Stimulated activated CD8-positive, alpha-beta memory T cell treated with anti-CD3 and anti-CD28 coated beads, Interleukin-4, amount 100 ng/mL, for 1 hour (primary cell): ENCODE measurements at regions not wholly inside any gene's neighbourhood (a gene's known extent, or its start where the extent isn't known, plus 50 kb on each side); places are given as distances from the start of the nearest gene placed in this dataset.
A peak's percentile ranks its signal among the peaks of the same experiment; 100 is the strongest.
"Not testable (repeated sequence)": the region's sequence is repeated elsewhere in the genome, so short reads cannot be mapped to it uniquely, and the experiment has no call there.

Experiments
- DNase-seq, 2 donors: peaks; one replicate each; pipeline ENCODE4 v3.0.0-alpha.2; 2020; ENCODE audit warnings: low read depth in 2 of 2, low spot score in 1 of 2

DNA sequence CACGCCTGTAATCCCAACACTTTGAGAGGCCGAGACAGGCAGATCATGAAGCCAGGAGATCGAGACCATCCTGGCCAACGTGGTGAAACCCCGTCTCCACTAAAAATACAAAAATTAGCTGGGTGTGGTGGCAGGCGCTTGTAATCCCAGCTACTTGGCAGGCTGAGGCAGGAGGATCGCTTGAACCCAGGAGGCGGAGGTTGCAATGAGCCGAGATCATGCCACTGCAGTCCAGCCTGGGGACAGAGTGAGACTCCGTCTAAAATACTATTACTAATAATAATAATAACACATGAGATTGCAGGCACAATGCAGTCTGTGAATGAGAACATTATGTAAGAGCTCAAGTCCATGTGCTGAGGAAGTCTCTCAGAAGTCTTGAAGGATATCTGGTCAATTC lies 1684.4 kb downstream of the SPATA31A7 start:
- not testable (repeated sequence) for DNase-seq

DNA sequence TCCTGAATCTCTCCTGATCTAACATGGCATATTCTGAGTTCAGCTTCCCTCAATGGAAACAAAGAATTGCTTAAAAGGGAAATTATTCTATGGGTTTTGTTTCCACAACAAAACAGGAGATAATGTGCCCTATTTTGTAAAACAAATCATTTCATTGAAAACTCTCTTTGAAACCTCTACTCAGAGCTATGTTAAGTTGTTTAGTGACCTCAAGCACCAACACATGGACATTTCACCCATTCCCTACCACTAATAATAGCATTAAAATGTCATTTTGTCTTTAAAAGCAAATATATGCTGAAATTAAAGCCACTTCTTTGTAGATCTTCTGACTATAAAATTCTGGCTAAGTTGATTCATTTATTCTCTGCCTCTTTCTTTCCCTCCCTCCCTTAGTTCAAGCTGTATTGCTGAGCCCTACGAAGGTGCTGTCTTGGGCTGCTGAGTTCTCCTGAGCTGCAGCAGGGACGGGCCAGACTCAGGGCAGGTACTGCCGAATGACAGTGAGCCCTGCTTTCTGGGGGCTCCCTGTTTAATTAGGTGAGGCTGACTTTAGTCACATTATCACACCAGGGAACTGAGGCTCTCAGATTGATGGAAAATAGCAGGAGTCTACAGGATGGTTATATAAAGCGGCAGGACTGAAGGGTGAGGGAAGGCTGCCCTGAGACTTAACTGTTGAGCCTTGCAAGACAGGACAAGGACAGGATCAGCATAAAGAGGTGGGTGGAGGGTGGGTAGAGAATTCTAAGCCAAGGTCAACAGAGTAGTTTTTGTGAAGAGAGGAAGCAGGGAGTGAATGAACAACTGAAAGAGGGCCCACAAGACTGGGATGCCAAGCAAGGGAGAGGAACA lies 1685.1 kb downstream of the SPATA31A7 start:
- DNase-seq = not testable (repeated sequence)

DNA sequence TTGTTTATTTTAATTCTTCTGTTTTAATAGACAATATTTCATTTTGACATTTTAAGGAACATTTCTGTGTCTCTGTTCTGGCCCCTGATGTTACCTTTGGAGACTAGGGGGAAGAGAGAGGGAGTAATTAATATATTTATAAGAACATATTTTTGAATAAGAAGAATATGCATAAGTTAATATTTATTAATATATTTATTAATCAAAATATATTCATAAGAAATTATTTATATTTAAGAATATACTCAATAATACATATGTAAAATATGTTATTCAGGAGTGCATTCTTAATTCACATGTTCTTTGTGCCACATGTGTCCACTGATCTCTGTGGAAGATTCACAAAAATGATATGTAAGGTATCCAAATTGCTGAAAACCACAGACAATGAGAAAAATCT lies 1687.7 kb downstream of the SPATA31A7 start:
- DNase-seq = not testable (repeated sequence)

DNA sequence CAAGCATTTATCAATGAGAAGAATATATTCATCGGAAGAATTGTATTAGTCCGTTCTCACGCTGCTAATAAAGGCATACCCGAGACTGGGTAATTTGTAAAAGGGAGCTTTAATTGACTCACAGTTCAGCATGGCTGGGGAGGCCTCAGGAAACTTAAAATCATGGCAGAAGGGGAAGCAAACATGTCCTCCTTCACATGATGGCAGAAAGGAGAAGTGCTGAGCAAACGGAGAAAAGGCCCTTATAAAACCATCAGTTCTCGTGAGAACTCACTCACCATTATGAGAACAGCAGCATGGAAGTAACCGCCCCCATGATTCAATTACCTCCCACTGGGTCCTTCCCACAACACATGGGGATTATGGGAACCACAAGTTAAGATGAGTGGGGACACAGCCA lies 1688.2 kb downstream of the SPATA31A7 start:
- not testable (repeated sequence) for DNase-seq

DNA sequence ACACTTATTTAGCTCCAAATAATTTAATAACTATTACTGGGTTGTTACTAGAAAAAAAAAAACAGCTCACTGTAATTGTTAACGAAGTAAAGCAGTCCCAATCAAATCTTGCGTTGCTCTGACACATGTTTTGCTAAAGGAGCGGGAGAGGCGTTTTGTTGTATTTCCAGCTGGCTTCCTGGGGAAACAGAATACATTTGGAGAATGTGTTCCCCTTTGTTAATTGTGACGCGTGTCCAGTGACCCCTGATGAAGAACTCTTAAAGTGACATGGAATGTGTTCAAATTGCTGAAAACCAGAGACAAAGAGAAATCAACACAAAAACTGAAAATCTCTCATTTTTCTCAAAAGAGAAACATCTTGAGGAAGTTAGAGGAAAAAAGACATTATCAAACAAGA lies 1690.6 kb downstream of the SPATA31A7 start:
- DNase-seq = not testable (repeated sequence)

DNA sequence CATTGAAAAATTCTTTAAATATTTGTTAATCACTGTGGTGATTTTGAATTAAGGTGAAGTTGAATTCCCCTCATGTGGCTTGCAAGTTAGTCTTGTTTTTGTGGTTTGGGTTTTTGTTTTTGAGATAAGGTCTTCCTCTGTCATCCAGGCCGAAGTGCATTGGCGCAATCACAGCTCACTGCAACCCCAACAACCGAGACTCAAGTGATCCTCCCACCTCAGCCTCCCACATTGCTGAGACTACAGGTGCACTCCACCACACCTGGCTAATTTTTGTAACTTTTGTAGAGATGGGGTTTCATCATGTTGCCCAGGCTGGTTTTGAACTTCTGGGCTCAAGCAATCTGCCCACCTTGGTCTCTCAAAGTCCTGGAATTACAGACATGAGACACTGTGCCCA lies 1691.1 kb downstream of the SPATA31A7 start:
- not testable (repeated sequence) for DNase-seq

DNA sequence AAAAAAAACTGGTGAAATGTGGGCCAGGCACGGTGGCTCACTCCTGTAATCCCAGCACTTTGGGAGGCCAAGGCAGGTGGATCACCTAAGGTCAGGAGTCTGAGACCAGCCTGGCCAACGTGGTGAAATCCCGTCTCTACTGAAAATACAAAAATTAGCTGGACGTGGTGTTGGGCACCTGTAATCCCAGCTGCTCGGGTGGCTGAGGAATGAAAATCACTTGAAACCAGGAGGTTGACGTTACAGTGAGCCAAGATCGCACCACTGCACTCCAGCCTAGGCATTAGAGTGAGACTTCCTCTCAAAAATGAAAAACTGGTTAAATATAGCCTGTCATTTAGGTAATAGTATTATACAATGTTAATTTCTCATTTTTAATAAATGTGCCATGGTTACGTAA lies 1692.0 kb downstream of the SPATA31A7 start:
- DNase-seq = not testable (repeated sequence)

DNA sequence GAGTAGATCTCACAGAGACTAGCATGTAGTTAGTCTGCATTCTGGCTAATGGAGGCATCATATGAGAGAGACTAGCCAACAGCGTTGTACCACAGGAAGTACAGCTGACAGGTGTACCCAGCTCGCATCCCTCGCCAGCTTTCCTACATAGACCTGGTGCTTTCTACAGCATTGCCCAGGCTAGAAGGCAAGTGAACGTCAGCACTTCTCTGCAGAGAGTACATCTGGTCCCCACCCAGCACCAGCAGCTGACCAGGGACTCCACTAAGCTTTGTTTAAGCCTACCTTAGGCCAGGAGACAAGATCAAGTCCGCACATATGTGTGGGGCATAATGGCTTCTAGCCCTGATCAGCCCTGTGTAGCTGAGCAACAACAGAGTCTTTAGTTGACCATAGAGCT lies 1692.9 kb downstream of the SPATA31A7 start:
- DNase-seq = not testable (repeated sequence)

DNA sequence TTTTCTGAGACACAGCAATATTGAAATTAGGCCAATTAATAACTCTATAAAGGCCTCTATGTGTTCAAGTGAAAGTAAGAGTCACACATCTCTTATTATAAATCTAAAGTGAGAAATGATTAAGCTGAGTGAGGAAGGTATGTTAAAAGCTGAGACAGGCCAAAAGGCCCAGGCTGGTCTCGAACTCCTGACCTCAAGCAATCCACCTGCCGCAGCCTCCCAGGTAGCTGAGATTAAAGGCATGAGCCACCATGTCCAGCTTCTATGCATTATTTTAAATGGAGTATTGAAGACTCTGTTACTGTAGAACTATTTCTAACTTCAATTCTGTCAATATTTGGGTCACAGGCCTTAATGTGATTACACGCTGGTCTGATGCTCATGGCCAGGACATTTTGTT lies 1706.9 kb downstream of the SPATA31A7 start:
- DNase-seq = not testable (repeated sequence)

DNA sequence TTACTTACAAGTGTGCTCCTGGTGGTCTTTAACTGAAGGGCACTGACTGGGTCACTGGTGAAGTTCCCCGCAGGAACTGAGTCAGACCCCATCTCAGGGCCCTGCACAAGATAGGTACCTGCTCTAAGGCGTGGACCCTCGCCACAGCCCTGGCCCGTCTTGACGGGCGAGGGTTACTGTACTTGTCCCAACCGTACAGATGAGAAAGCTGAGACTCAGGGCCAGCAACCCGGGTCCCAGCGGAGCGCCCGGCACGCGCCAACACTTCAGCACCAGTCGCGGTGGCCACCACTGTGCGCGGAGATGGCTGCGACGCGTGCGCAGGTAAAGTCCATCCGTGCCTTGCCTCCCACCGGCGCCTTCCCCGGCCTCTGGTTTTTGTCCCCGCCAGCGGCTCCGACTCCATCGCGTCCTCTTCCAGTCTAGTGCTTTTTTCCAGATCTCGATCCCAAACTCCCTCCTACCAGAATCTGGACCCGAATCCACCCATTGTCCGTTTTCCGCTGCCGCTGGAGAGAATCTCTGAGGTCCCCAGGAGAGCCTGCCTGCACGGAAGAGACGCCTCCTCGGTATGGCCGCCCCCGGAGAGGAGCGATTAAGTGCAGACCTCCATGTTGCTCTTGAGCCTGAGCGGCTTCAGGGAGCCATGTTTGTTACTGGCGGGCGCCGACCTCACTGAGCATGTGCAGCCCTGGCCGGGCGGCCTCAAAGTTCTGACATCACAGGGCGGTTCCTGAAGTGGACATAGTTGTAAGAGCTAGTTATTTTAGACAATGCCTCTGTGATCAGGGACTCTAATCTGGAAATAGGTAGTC lies 1707.8 kb downstream of the SPATA31A7 start:
- peak; percentile 14 to 44 for DNase-seq

DNA sequence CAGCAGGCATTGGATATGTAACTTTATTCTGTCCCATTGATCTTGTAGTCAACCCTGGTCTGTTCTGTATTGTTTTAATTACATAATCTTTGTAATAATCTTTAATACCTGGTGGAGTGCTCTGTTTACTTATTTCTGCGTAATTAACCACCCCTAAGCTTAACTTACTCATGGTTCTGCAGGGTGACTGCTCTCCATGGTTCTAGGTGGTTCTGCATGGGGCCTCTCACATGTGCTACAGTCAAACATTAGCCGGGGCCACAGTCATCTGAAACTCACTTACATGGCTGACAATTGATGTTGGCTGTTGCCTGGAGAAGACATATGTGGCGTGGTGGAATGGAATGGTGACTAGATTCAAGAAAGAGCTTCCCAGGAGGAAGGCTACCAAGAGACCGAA lies 1709.8 kb downstream of the SPATA31A7 start:
- DNase-seq = not testable (repeated sequence)

DNA sequence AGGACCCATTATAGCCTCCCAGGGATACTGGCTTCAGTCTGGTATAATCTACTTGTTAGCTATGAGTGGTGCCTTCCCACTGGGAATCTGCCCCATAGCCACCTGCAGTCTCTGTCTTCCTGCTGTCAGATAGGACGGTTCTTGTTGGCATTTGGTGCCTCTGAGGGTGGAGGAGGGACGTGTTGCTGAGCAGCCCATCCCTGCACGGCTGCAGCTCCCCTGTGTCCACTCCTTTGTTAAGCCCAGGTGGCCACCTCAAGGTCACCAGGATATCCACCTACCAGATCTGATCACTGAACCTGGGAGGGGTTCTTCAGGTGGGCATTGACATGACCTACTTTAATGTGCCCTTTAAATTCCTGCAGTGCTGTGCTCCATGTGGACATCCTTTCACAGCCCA lies 1714.2 kb downstream of the SPATA31A7 start:
- DNase-seq = not testable (repeated sequence)

DNA sequence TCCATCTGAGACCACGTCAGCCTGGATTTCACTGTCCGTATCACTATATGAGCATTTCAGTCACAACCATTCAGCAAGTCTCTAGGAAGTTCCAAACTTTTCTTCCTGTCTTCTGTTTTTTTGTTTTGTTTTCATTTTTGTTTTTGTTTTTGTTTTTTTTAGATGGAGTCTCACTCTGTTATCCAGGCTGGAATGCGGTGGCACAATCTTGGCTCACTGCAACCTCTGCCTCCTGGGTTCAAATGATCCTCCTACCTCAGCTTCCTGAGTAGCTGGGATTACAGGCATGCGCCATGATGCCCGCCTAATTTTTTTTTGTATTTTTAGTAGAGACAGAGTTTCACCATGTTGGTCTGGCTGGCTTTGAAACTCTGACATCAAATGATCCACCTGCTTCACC lies 1715.9 kb downstream of the SPATA31A7 start:
- DNase-seq = not testable (repeated sequence)

DNA sequence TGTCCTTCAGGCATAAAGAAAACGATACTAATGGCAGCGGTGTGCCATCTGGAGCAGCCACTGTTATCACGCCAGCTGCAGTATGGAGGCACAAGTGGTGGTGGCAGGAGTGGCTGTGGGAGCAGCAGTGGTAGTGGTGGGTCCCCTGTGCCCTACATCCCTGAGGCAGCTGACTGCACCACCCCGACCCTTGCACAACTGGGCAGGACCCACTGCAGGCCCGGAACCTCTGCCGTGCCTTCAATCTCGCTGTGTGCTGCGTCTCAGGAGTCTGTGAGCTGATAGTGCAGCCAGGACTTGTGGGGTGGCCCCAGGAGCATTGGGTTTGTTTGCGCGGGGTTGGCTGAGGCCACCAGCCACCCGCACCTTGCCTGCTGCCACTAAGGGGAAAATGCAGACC lies 1718.0 kb downstream of the SPATA31A7 start:
- not testable (repeated sequence) for DNase-seq

DNA sequence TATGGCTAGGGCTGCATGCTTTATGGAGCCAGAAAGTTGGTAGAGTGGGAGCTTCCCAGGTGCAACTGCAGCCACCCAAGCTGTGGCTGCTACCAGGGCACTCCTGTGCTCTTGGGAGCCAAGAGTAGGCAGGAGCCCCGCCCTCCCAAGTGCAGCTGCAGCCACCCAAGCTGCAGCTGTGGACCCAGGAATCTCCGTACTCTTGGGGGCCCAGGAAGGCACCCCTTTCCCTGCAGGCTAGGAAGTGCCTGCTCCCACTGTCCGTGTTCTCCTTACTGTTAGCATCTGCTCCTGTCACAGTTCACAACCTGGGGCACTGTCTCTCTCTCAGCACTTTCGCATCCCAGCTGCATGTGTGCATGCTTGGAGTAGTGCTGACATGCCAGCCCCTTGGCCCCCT lies 1718.4 kb downstream of the SPATA31A7 start:
- not testable (repeated sequence) for DNase-seq

DNA sequence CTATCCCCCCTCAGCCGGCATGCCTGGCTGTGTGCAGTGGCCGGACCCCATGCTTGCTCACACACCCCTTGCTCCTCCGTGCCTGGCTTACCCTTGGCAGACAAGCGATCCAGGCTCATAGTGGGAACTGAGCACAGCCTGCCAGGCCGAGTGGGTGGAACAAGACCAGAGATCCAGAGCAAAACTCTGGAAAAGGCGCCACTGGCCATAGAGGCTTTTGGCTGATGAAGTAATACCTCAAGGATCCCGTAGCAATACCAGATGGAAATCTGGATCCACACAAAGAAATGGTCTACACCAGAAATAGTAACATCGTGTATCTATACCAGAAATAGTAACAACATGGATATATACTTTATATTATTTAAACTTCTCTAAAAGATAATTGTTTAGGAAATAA lies 1719.6 kb downstream of the SPATA31A7 start:
- DNase-seq = not testable (repeated sequence)

DNA sequence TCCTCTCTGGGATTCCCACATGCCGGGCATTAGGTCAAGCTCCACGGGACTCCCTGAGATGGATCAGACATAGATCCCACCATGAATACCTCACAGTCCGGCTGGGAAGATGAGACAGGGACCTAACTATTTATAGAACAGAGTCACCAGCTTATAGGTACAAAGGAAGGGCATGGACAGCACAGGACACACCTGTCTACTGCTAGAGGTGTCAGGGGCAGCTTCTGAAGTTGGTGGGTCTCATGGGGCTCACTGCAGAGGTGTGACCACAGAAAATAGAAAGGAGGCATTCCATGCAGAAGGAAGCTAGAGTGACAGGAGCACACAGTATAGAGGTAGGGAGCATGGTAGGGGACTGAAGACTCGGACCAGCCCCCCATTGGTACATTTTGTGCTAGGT lies 1722.4 kb downstream of the SPATA31A7 start:
- DNase-seq = not testable (repeated sequence)

DNA sequence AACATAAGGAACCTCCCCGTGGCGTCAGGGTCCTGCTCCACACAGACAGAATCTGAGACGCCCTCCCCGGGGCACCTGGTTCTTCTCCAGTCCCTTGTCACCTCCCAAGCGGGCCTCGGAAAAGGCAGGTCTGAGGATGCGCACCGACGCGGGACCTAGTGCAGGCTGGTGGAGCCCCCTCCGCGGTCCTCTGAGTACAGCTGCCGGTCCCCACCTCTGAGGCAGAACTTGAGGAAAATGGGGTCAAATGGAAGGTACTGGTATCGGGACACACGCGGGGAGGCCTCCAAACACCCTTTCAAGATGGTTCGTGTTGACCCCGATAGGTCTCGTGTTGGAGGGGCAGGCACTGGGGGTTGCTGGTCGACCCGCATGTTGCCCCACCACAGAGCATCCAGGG lies 1725.3 kb downstream of the SPATA31A7 start:
- not testable (repeated sequence) for DNase-seq

DNA sequence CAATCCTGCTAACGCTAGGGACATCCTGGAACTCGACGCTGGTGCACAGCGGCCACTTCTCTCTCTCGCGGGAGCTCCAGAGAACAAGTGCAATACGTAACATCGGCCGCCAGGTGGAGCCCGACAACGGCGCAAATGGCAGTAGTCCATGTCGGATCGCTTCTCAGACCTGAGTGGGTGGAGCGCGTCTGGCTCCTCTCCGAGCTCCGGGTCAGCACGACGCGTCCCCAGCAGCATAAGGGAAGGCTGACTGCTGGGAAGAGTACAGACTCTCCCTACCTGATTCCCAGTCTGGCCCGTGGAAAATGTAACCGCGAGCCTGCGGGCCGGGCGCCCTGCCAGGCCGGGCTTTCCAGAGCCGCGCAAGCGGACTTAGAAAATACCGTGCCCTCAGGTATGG lies 1725.8 kb downstream of the SPATA31A7 start:
- not testable (repeated sequence) for DNase-seq

DNA sequence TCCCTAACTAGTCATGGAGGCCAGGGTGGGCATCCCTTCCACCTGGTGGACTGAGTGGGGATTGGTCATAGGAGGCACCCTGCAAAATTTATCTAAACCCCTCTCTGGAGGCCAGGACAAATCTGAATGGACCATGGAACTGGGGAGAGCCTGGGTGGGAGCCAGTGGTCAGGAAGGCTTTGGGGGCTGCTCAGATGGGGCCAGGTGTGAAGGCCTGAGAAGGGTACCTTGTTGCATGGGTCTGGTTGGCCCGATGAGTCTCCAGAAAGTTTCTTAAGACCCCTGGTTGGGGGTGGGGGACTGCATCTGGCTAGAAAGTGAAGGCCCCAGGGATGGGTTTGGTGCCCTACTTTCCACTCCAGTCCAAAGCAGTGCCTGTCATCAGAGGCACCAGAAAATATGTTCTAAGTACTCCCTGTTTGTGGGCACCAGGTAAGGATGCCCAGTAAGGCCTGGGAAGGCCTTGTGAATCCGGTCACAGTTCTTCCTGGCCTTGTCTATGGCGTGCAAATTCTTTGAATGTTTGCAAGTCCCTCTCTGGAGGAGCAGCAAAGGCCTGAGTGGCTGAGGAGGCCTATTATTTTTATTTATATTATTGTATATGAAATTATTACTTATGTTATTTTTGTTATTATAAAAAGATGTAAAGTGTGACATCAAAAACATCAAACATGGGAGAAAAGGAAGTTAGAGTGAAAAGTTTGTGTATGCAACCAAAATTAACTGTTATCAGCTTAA lies 1729.0 kb downstream of the SPATA31A7 start:
- DNase-seq = not testable (repeated sequence)

DNA sequence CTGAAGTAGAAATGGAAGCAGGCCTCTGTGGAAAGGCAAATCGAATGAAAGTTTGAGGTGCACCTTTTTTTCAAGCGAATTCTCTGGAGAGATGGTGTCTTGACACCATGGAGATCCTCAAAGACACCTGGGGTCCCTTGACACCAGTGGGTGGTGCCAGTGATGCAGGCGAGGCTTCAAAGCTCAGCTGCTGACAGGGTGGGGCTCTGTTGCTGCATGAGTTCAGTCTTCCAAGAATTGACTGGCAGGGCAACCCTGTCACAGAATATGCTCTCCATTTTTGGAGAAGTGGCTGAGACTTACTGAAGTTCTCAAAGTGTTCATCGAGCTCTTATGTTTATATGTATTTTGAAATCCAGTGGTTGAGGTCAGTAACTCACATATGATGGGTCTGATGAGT lies 1741.6 kb downstream of the SPATA31A7 start:
- DNase-seq = not testable (repeated sequence)
